B cell (primary cell): ENCODE measurements at regions not wholly inside any gene's neighbourhood (a gene's known extent, or its start where the extent isn't known, plus 50 kb on each side); places are given as distances from the start of the nearest gene placed in this dataset.

Experiments
- ATAC-seq: fragments of 200-7000 bp; cut with Tn5 transposase; one replicate; pipeline ENCODE4 v1.10.0; 2021; ENCODE audit warnings: low read depth, mild to moderate bottlenecking, moderate number of reproducible peaks, moderate library complexity
- CTCF ChIA-PET: fragments of 350-600 bp; sonication (Branson Sonifier 250); formaldehyde crosslinking; loops from one replicate; lab custom pipeline; 2021; ENCODE audit warnings: antibody characterized with exemption, inconsistent platforms; lab: Charles Lee
- POLR2A ChIA-PET: fragments of 350-600 bp; sonication (Branson Sonifier 250); formaldehyde crosslinking; loops from one replicate; lab custom pipeline; 2021; ENCODE audit warnings: antibody characterized with exemption; lab: Charles Lee
- DNase-seq: peaks from one replicate; pipeline ENCODE4 v3.0.0; 2013
- H2AFZ ChIP-seq: 2 replicates; pipeline ENCODE4 v1.6.1; 2012; ENCODE audit warnings: mild to moderate bottlenecking, low read depth, low read length; ENCODE audit not compliant: insufficient read depth, poor library complexity, severe bottlenecking
- H3K27ac ChIP-seq, 2 donors: 1 replicate in 1 of 2; 2 replicates in 1 of 2; pipeline ENCODE4 v1.5.1; 2012 to 2013; ENCODE audit warnings: low read length in 2 of 2, mild to moderate bottlenecking in 2 of 2, moderate library complexity in 1 of 2
- H3K27me3 ChIP-seq, 4 experiments: fragments of 200-600 bp in 1 of 4; sonication (generic) in 1 of 4; replicated peaks in 1 of 4; 1 replicate in 2 of 4; 2 replicates in 2 of 4; pipeline versions ENCODE4 v1.6.1 to v1.7.0; 2013 to 2016; ENCODE audit warnings: low read length in 3 of 4, mild to moderate bottlenecking in 2 of 4, mixed read lengths in 1 of 4, moderate library complexity in 1 of 4; ENCODE audit not compliant: insufficient read depth in 4 of 4, control insufficient read depth in 3 of 4; ENCODE audit errors: control extremely low read depth in 1 of 4
- H3K36me3 ChIP-seq, 2 experiments: replicated peaks in 1 of 2; 1 replicate in 1 of 2; 2 replicates in 1 of 2; pipeline versions ENCODE4 v1.6.1 to v1.7.1; 2013; ENCODE audit warnings: low read length in 1 of 2; ENCODE audit not compliant: insufficient read depth in 2 of 2, control insufficient read depth in 1 of 2; ENCODE audit errors: control extremely low read depth in 1 of 2, extremely low read depth in 1 of 2
- H3K4me1 ChIP-seq, 2 donors: fragments of 200-600 bp in 1 of 2; sonication (generic) in 1 of 2; 1 replicate in 1 of 2; 2 replicates in 1 of 2; pipeline versions ENCODE4 v1.5.1 to v1.6.1; 2013 to 2017; ENCODE audit warnings: low read length in 2 of 2; ENCODE audit not compliant: control insufficient read depth in 2 of 2, insufficient read depth in 2 of 2
- H3K4me2 ChIP-seq: replicated peaks from 2 replicates; pipeline ENCODE3; 2012; ENCODE audit warnings: mild to moderate bottlenecking, low read depth, low read length; ENCODE audit not compliant: poor library complexity, severe bottlenecking
- H3K4me3 ChIP-seq, 5 experiments: fragments of 200-600 bp in 1 of 5; sonication (generic) in 1 of 5; 1 replicate in 3 of 5; 2 replicates in 2 of 5; pipeline versions ENCODE4 v1.5.1 to v1.7.0; 2011 to 2016; ENCODE audit warnings: low read length in 4 of 5, mild to moderate bottlenecking in 4 of 5, low read depth in 2 of 5, control low read depth in 1 of 5, moderate library complexity in 1 of 5; ENCODE audit not compliant: insufficient read depth in 1 of 5; ENCODE audit errors: control extremely low read depth in 1 of 5, extremely low read depth in 1 of 5
- H3K79me2 ChIP-seq: fragments of 200-600 bp; sonication (generic); one replicate; pipeline ENCODE4 v1.6.0; 2016; ENCODE audit warnings: low read length; ENCODE audit not compliant: control insufficient read depth, insufficient read depth
- H3K9ac ChIP-seq: fragments of 200-600 bp; sonication (generic); 2 replicates; pipeline ENCODE4 v1.6.1; 2017; ENCODE audit warnings: mild to moderate bottlenecking, low read length, moderate library complexity
- H3K9me3 ChIP-seq, 3 donors: one replicate each; pipeline versions ENCODE4 v1.6.1 to v1.7.1; 2013; ENCODE audit warnings: low read length in 2 of 3; ENCODE audit not compliant: control insufficient read depth in 2 of 3, insufficient read depth in 1 of 3; ENCODE audit errors: control extremely low read depth in 1 of 3
- H4K20me1 ChIP-seq: 2 replicates; pipeline ENCODE4 v1.6.0; 2012; ENCODE audit warnings: mild to moderate bottlenecking, low read length; ENCODE audit not compliant: insufficient read depth, control insufficient read depth, poor library complexity, severe bottlenecking
- H3K27ac Mint-ChIP-seq: one replicate; pipeline ENCODE4 v1.8.0; 2021; ENCODE audit warnings: mixed read lengths
- H3K27me3 Mint-ChIP-seq: one replicate; pipeline ENCODE4 v1.8.0; 2021; ENCODE audit warnings: mixed read lengths
- H3K4me1 Mint-ChIP-seq: one replicate; pipeline ENCODE4 v1.8.0; 2021; ENCODE audit warnings: mixed read lengths
- H3K4me3 Mint-ChIP-seq: one replicate; pipeline ENCODE4 v1.8.0; 2021; ENCODE audit warnings: mixed read lengths
- H3K9me3 Mint-ChIP-seq: one replicate; pipeline ENCODE4 v1.8.0; 2022; ENCODE audit warnings: mixed read lengths; ENCODE audit not compliant: insufficient read depth
- CTCF ChIP-seq: fragments of 200-600 bp; IDR thresholded peaks from one replicate; pipeline ENCODE4 v1.8.0; 2022; ENCODE audit warnings: antibody characterized with exemption, mild to moderate bottlenecking
- EZH2 ChIP-seq: IDR thresholded peaks from 2 replicates; pipeline ENCODE4 v1.6.1; 2012; ENCODE audit warnings: borderline replicate concordance, low read depth, mild to moderate bottlenecking, moderate library complexity, low read length; ENCODE audit not compliant: insufficient read depth, poor library complexity, severe bottlenecking
- WGBS: methylation state at CpG from one replicate; pipeline ENCODE4 v1.1.5; 2013; ENCODE audit warnings: missing lambda C conversion rate; ENCODE audit not compliant: insufficient coverage; 5-methylcytosine and 5-hydroxymethylcytosine counted together
- intact Hi-C: fragments of 100-400 bp; cut with micrococcal nuclease; formaldehyde crosslinking; loops from one replicate; pipeline ENCODE4 v1.10.0; 2022

GRCh38 chr5:39835371-39835770 lies 410.6 kb upstream of the DAB2 start:
- H3K9me3 Mint-ChIP-seq, result peaks cover 4% of the 10 kb centered on the region
- ChIA-PET CTCF (no interaction called here), POLR2A (no interaction called here)
- H3K36me3 ChIP-seq, result no peaks in the 10 kb centered on the region
- no CpG with 5 or more reads among the region's 3 CpGs for WGBS
- H3K27ac Mint-ChIP-seq, result no peak overlapping the region
- TF ChIP-seq CTCF (no peak), EZH2 (no peak)
- H3K4me3 Mint-ChIP-seq, result no peak overlapping the region
- ATAC-seq (no peak), DNase-seq (no peak)
- no peaks in the 10 kb centered on the region for H3K4me1 Mint-ChIP-seq
- no peaks in the 10 kb centered on the region for H3K79me2 ChIP-seq
- no peak overlapping the region for H3K4me3 ChIP-seq
- H4K20me1 ChIP-seq, result no peaks in the 10 kb centered on the region
- H3K27me3 Mint-ChIP-seq, result no peaks in the 10 kb centered on the region
- no peak overlapping the region for H3K27ac ChIP-seq
- no peak overlapping the region for H3K4me2 ChIP-seq
- H3K9me3 ChIP-seq, result no peaks in the 10 kb centered on the region
- no peak overlapping the region for H2AFZ ChIP-seq
- H3K9ac ChIP-seq, result no peak overlapping the region
- no peaks in the 10 kb centered on the region for H3K4me1 ChIP-seq
- no peaks in the 10 kb centered on the region for H3K27me3 ChIP-seq
- intact Hi-C loops, result no loop called here

- no peak for ATAC-seq
- TF ChIP-seq CTCF (no peak), EZH2 (no peak)
- DNase-seq, result no peak
- Histone ChIP-seq H3K79me2 (no peaks in the 10 kb centered on the region), H4K20me1 (no peaks in the 10 kb centered on the region), H3K9me3 (no peaks in the 10 kb centered on the region), H3K4me2 (no peak overlapping the region), H2AFZ (no peak overlapping the region), H3K27me3 (no peaks in the 10 kb centered on the region), H3K4me1 (no peaks in the 10 kb centered on the region), H3K36me3 (no peaks in the 10 kb centered on the region), H3K4me3 (no peak overlapping the region), H3K27ac (no peak overlapping the region), H3K9ac (no peak overlapping the region)
- no CpG with 5 or more reads among the region's 1 CpG for WGBS
- Mint-ChIP-seq H3K4me1 (no peaks in the 10 kb centered on the region), H3K4me3 (no peak overlapping the region), H3K9me3 (no peaks in the 10 kb centered on the region), H3K27me3 (no peaks in the 10 kb centered on the region), H3K27ac (no peak overlapping the region)
- intact Hi-C loops, result no loop called here
- ChIA-PET POLR2A (no interaction called here), CTCF (no interaction called here)
Observed at GRCh38 chr5:39829441-39829840, 404.7 kb upstream of the DAB2 start.
